CD4-positive, alpha-beta T cell treated with Interleukin-4 for 4 hours (primary cell): ENCODE measurements at regions not wholly inside any gene's neighbourhood (a gene's known extent, or its start where the extent isn't known, plus 50 kb on each side); places are given as distances from the start of the nearest gene placed in this dataset.
"Not testable (repeated sequence)": the region's sequence is repeated elsewhere in the genome, so short reads cannot be mapped to it uniquely, and the experiment has no call there.

Source experiments
- DNase-seq: peaks from one replicate; pipeline ENCODE4 v3.0.0-alpha.2; 2020

- DNase-seq = no peak
These were observed 962.8 kb downstream of the GALC start for GRCh38 chr14:87030197-87030596.

- DNase-seq = not testable (repeated sequence)
These were observed 972.9 kb downstream of the GALC start for GRCh38 chr14:87020106-87020505.

- no peak for DNase-seq
These were observed 974.7 kb downstream of the GALC start for GRCh38 chr14:87018294-87018693.

- no peak for DNase-seq
These were observed 975.6 kb downstream of the GALC start for GRCh38 chr14:87017335-87017734.

GRCh38 chr14:87014856-87015255, 978.1 kb downstream of the GALC start:
- no peak for DNase-seq

GRCh38 chr14:87013583-87013982, 979.4 kb downstream of the GALC start:
- no peak for DNase-seq

GRCh38 chr14:87008965-87009364, 984.0 kb downstream of the GALC start:
- no peak for DNase-seq

GRCh38 chr14:87005280-87005679, 987.7 kb downstream of the GALC start:
- no peak for DNase-seq

- no peak for DNase-seq
These were observed 990.2 kb downstream of the GALC start for GRCh38 chr14:87002776-87003175.

GRCh38 chr14:87001333-87001732, 991.6 kb downstream of the GALC start:
- DNase-seq = no peak

GRCh38 chr14:87000081-87000480, 992.9 kb downstream of the GALC start:
- no peak for DNase-seq

- no peak for DNase-seq
These were observed 993.9 kb downstream of the GALC start for GRCh38 chr14:86999036-86999435.

- DNase-seq = no peak
These were observed 995.7 kb downstream of the GALC start for GRCh38 chr14:86997271-86997670.

GRCh38 chr14:86990396-86990795, 1002.6 kb downstream of the GALC start:
- DNase-seq = no peak

GRCh38 chr14:86989285-86989684, 1003.7 kb downstream of the GALC start:
- DNase-seq = no peak

- DNase-seq = no peak
These were observed 1005.0 kb downstream of the GALC start for GRCh38 chr14:86987966-86988365.

GRCh38 chr14:86973177-86973576, 1019.8 kb downstream of the GALC start:
- no peak for DNase-seq

GRCh38 chr14:86971292-86971691, 1021.7 kb downstream of the GALC start:
- DNase-seq = no peak

- no peak for DNase-seq
These were observed 1031.8 kb downstream of the GALC start for GRCh38 chr14:86961106-86961716.

GRCh38 chr14:86955771-86956354, 1037.1 kb downstream of the GALC start:
- DNase-seq = no peak

- DNase-seq = no peak
These were observed 1038.4 kb downstream of the GALC start for GRCh38 chr14:86954623-86955022.

- DNase-seq = no peak
These were observed 1046.5 kb downstream of the GALC start for GRCh38 chr14:86946446-86946845.

- no peak for DNase-seq
These were observed 1048.5 kb downstream of the GALC start for GRCh38 chr14:86944434-86944833.

GRCh38 chr14:86943391-86944365, 1049.3 kb downstream of the GALC start:
- no peak for DNase-seq
